NAMALWA (cell line): ENCODE measurements at regions not wholly inside any gene's neighbourhood (a gene's known extent, or its start where the extent isn't known, plus 50 kb on each side); places are given as distances from the start of the nearest gene placed in this dataset.
A peak's percentile ranks its signal among the peaks of the same experiment; 100 is the strongest.
"Not testable (repeated sequence)": the region's sequence is repeated elsewhere in the genome, so short reads cannot be mapped to it uniquely, and the experiment has no call there.

ENCODE experiments used
- DNase-seq: peaks from one replicate; pipeline ENCODE4 v3.0.0-alpha.2; 2015; ENCODE audit warnings: low spot score

- no peak for DNase-seq
Observed at GRCh38 chr5:114054594-114054993, 307.3 kb upstream of the KCNN2 start.

GRCh38 chr5:114055318-114056184 lies 306.3 kb upstream of the KCNN2 start:
- no peak for DNase-seq

DNA sequence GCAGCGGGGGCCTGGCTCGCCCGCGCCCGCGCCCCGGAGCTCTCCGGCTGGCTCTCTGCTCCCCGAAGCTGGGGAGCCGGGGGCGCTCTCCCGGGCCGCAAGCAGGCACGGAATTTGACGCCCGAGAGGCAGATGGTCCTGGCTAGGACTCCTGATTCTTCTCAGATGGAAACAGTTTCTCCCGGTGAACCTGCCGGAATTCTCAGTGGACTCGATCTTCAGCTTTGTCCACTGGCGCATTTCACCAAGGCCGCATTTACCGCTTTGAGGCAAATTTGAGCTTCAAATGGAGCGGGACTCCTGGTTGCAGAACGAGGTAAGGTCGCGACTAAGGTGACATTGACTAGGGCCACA lies 305.7 kb upstream of the KCNN2 start:
- DNase-seq, result no peak

DNA sequence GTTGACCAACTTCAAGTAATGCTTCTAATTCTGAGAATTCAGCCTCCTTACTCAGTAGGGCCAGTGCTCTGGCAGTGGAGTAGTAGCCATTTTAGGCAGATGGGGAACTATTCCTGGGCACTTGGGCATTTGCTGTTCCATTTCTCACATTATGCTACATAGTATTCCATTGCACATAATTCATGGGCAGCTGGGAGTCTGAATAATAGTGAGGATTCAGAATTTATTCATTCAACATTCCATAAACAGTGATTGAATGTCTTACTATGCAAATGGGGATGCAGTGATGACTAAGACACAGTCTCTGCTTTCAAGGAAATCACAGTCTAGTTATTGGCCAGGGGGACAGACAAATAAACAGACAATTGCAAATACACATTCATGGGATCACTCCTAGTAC lies 301.0 kb upstream of the KCNN2 start:
- no peak for DNase-seq

- no peak for DNase-seq
Observed at GRCh38 chr5:114062932-114063867, 298.7 kb upstream of the KCNN2 start.

GRCh38 chr5:114065912-114066311 lies 296.0 kb upstream of the KCNN2 start:
- no peak for DNase-seq

DNA sequence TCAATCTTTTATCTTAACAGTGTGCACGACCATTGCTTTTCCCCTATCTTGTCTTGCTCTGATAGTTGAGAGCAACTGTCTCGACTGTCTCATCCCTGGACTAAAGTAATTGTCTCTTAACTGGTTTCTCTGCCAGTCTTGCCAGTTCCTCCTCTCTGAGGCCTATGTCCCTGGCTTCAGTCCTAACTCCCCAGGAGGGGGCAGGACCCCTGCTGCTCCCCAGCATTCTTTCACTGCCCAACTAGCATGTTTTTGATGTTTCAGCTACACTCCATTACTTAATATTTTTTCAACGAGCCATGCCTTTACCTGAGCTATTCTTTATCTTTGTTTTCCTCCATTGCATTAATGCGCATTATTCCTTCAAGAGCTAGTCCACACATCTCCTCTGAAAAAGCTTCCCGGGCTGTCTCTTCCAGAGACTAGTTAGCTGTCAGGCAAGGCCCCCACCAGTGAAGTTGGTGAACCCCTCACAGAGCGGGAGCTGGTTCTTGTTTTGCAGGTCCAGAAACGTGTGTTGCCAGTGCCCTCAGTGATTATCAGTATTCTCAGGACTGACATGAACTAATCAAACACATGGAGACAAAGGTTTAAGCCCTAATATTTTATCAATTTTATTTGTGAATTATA lies 291.7 kb upstream of the KCNN2 start:
- no peak for DNase-seq

- DNase-seq, result no peak
Observed at GRCh38 chr5:114089259-114089658, 272.6 kb upstream of the KCNN2 start.

GRCh38 chr5:114097570-114097969 lies 264.3 kb upstream of the KCNN2 start:
- no peak for DNase-seq

GRCh38 chr5:114099161-114099560 lies 262.7 kb upstream of the KCNN2 start:
- DNase-seq, result no peak

DNA sequence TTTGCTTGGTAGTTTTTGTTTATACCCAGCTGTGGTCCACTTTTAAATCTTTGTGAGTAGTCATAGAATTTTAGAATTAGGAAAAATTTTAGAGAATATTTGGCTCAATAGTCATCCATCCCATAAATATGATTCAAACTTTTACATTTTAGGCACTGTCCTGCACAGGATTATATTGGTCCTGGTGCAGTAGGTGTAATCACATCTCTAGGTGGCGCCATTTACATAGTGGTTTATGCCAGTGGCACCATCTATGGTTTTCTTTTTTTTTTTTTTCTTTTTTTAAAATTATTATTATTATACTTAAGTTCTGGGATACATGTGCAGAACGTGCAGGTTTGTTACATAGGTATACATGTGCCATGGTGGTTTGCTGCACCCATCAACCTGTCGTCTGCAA lies 260.7 kb upstream of the KCNN2 start:
- DNase-seq, result peak; percentile 50

GRCh38 chr5:114113604-114114003 lies 248.3 kb upstream of the KCNN2 start:
- DNase-seq, result no peak

GRCh38 chr5:114116981-114117380 lies 244.9 kb upstream of the KCNN2 start:
- DNase-seq, result no peak

GRCh38 chr5:114118511-114118910 lies 243.4 kb upstream of the KCNN2 start:
- DNase-seq, result no peak

DNA sequence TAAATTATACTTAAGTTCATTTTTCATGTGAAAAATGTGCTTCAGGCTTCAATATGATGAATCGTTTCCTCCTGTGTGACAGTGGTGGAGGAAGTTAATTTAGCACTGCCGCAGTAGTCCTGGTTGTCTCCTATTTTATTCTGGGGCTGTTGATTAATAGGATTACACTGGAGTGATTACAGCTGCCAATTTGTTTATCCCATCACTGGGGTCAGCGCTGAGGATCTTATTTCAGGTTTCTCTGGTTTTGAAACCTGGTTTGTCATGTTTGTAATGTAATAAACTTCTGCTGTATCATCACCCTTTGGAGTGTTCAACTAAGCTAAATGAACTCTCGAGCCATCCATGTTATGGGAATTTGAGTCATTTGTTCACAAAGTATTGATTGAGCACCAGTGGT lies 241.7 kb upstream of the KCNN2 start:
- no peak for DNase-seq

DNA sequence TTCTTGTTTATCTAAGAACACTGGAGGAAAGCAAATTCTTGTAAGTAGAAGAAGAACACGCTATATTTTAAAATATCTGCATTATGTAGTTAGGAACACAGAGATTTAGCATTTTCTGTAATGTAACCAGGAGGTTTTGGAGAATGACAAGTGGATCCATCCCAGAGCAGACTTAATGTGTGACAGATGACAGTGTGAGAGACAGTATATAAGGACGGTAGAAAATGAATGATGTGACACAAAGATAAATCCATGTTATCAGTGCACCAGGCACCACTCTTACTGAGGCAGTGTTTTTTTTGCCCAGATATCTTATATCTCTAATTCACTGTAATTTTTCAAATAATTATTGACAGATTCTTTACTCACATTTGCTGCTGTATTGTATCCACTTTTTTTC lies 239.0 kb upstream of the KCNN2 start:
- no peak for DNase-seq

DNA sequence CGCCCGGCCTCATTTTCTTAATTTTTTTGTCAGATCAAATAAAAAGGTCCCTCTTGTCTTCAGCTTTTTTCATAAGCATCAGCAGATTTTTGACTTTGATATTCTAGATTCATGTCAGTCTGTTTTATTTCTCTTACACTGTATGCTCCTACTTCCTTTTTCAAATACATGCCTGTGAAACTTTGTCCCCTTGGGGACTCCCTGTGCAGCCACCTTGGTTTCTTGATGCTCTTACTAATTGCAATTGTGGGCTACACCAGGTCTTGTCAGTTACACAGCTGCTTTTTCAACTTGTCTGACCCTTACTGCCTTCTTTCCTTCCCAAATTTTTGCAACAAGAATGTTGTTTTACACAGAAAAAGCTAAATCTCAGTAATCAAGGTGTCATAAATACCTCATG lies 238.2 kb upstream of the KCNN2 start:
- no peak for DNase-seq

DNA sequence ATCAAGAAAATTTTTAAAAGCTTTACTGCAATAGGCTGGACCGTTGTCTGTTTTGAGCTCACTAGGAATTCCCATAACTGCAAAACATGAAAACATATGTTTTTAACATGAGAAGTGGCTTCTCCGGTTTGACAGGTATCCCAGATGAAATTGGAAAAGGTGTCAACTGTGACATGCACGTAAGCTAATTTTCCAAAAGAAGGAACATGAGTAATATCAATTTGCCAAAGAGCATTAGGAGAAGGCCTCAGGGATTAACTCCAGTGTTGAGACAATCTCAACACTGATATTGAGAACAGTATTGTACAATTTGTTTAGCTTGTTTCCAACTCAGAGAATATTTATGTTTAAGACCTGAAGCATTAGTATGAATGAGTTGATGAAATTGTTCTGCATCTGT lies 215.5 kb upstream of the KCNN2 start:
- DNase-seq, result no peak

DNA sequence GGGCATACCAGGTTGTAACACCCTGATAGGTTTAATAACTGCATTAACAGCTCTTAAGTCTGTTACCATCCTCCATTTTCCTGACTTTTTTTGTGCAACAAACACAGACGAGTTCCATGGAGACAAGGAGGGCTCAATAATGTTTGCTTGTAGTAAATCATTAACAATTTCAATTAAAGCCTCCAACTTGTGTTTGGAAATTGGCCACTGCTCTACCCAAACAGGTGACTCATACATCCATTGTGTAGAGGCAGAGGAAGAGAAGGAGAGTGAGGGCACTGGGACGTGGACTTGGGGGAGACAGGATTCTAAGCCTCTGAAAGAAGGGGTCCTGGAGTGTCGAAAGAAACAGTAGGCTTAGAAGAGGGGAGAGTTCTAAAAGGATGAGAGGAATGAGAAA lies 213.6 kb upstream of the KCNN2 start:
- DNase-seq, result no peak

DNA sequence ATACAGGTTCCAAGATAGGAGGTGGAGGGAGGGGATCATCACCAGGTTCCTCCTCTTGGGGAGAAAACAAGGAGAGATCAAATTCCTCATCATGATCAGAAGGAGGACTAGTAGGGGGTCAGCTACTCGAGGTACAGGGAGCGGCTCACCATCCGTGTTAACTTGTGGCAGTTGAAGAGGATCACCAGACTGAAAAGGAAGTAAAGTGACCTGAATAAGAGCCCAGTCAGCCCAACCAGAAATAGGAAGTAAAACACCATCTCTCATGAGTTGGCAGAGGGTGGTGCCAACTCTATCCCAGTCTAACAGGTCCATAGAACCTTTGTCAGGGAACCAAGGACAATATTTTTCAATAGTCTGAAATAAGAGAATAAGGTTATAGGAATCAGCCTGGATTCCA lies 213.1 kb upstream of the KCNN2 start:
- not testable (repeated sequence) for DNase-seq

DNA sequence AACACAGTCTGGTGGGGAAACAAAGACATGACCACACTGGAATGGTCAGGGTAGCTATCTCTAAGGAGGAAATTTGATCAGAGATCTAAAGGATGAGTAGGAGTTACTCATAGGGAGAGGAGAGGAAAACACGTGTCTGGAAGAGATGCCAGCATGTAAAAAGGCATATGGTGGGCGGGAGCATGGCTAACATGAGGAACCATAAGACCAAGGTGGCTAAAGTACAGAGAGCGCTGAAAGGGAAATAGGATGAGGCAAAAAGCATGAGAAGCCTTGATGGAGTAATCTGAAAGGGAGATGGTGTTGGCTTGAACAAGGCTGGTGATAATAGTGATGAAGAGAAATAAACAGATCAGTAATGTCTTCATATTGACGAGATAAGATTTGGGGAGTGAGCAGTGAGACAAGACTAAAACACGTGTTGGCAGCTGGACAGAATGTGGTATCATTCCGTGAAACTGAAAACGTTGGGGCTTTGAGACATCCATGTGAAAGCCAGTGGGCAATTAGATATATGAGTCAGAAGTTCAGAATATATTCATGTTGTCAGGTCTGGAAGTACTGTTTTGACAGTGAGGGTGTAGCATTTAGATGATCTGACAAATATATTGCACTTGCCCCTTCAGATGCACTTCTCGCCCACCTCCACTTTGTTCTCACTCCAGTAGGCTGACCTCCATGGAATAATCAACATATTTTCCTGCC lies 209.1 kb upstream of the KCNN2 start:
- no peak for DNase-seq

- DNase-seq, result no peak
Observed at GRCh38 chr5:114153392-114153791, 208.5 kb upstream of the KCNN2 start.
